Activated naive CD8-positive, alpha-beta T cell (primary cell): ENCODE measurements at regions not wholly inside any gene's neighbourhood (a gene's known extent, or its start where the extent isn't known, plus 50 kb on each side); places are given as distances from the start of the nearest gene placed in this dataset.
"Not testable (repeated sequence)": the region's sequence is repeated elsewhere in the genome, so short reads cannot be mapped to it uniquely, and the experiment has no call there.

Experiments
- H3K27ac Mint-ChIP-seq: one replicate; pipeline ENCODE4 v1.8.0; 2021; ENCODE audit warnings: mixed read lengths
- H3K27me3 Mint-ChIP-seq: one replicate; pipeline ENCODE4 v1.8.0; 2021; ENCODE audit warnings: mixed read lengths
- H3K36me3 Mint-ChIP-seq: one replicate; pipeline ENCODE4 v1.8.0; 2021; ENCODE audit warnings: mixed read lengths
- H3K4me1 Mint-ChIP-seq: one replicate; pipeline ENCODE4 v1.8.0; 2021; ENCODE audit warnings: low read depth, mixed read lengths
- H3K4me3 Mint-ChIP-seq: one replicate; pipeline ENCODE4 v1.8.0; 2021; ENCODE audit warnings: mild to moderate bottlenecking, mixed read lengths
- H3K9me3 Mint-ChIP-seq: one replicate; pipeline ENCODE4 v1.8.0; 2021; ENCODE audit warnings: low read depth, mixed read lengths

GRCh38 chr21:27534206-27534605, 567.3 kb upstream of the ADAMTS5 start:
- Mint-ChIP-seq H3K27ac (no peak overlapping the region), H3K4me1 (no peaks in the 10 kb centered on the region), H3K36me3 (no peaks in the 10 kb centered on the region), H3K4me3 (no peak overlapping the region), H3K9me3 (peaks cover 8% of the 10 kb centered on the region), H3K27me3 (no peaks in the 10 kb centered on the region)

GRCh38 chr21:27532076-27532475, 565.2 kb upstream of the ADAMTS5 start:
- Mint-ChIP-seq H3K4me1 (no peaks in the 10 kb centered on the region), H3K9me3 (peaks cover 4% of the 10 kb centered on the region), H3K36me3 (no peaks in the 10 kb centered on the region), H3K27me3 (no peaks in the 10 kb centered on the region), H3K27ac (no peak overlapping the region), H3K4me3 (no peak overlapping the region)

GRCh38 chr21:27528697-27529096, 561.8 kb upstream of the ADAMTS5 start:
- Mint-ChIP-seq H3K27me3 (no peaks in the 10 kb centered on the region), H3K9me3 (peaks cover 4% of the 10 kb centered on the region), H3K4me1 (no peaks in the 10 kb centered on the region), H3K4me3 (no peak overlapping the region), H3K27ac (no peak overlapping the region), H3K36me3 (no peaks in the 10 kb centered on the region)

GRCh38 chr21:27526451-27526850, 559.6 kb upstream of the ADAMTS5 start:
- no peaks in the 10 kb centered on the region for H3K36me3 Mint-ChIP-seq
- no peaks in the 10 kb centered on the region for H3K4me1 Mint-ChIP-seq
- no peaks in the 10 kb centered on the region for H3K27me3 Mint-ChIP-seq
- peaks cover 4% of the 10 kb centered on the region for H3K9me3 Mint-ChIP-seq
- H3K27ac Mint-ChIP-seq = no peak overlapping the region
- H3K4me3 Mint-ChIP-seq = no peak overlapping the region

- Mint-ChIP-seq H3K27me3 (no peaks in the 10 kb centered on the region), H3K27ac (no peak overlapping the region), H3K36me3 (no peaks in the 10 kb centered on the region), H3K4me1 (no peaks in the 10 kb centered on the region), H3K9me3 (peaks cover 4% of the 10 kb centered on the region), H3K4me3 (no peak overlapping the region)
Observed at GRCh38 chr21:27525780-27526179, 558.9 kb upstream of the ADAMTS5 start.

GRCh38 chr21:27519361-27519760, 552.5 kb upstream of the ADAMTS5 start:
- H3K4me1 Mint-ChIP-seq = no peaks in the 10 kb centered on the region
- peaks cover 6% of the 10 kb centered on the region for H3K9me3 Mint-ChIP-seq
- no peaks in the 10 kb centered on the region for H3K36me3 Mint-ChIP-seq
- H3K27ac Mint-ChIP-seq = no peak overlapping the region
- no peak overlapping the region for H3K4me3 Mint-ChIP-seq
- H3K27me3 Mint-ChIP-seq = no peaks in the 10 kb centered on the region

GRCh38 chr21:27517177-27517576, 550.3 kb upstream of the ADAMTS5 start:
- not testable (repeated sequence) for H3K9me3 Mint-ChIP-seq, H3K27ac Mint-ChIP-seq, H3K27me3 Mint-ChIP-seq, H3K36me3 Mint-ChIP-seq, H3K4me1 Mint-ChIP-seq, H3K4me3 Mint-ChIP-seq

GRCh38 chr21:27515676-27516075, 548.8 kb upstream of the ADAMTS5 start:
- no peak overlapping the region for H3K4me3 Mint-ChIP-seq
- H3K27ac Mint-ChIP-seq = no peak overlapping the region
- H3K27me3 Mint-ChIP-seq = no peaks in the 10 kb centered on the region
- H3K36me3 Mint-ChIP-seq = no peaks in the 10 kb centered on the region
- H3K4me1 Mint-ChIP-seq = no peaks in the 10 kb centered on the region
- peaks cover 14% of the 10 kb centered on the region for H3K9me3 Mint-ChIP-seq

GRCh38 chr21:27513825-27514224, 546.9 kb upstream of the ADAMTS5 start:
- H3K27ac Mint-ChIP-seq = no peak overlapping the region
- H3K27me3 Mint-ChIP-seq = no peaks in the 10 kb centered on the region
- H3K4me1 Mint-ChIP-seq = no peaks in the 10 kb centered on the region
- H3K36me3 Mint-ChIP-seq = no peaks in the 10 kb centered on the region
- no peak overlapping the region for H3K4me3 Mint-ChIP-seq
- H3K9me3 Mint-ChIP-seq = peaks cover 14% of the 10 kb centered on the region

GRCh38 chr21:27513016-27513415, 546.1 kb upstream of the ADAMTS5 start:
- H3K36me3 Mint-ChIP-seq = no peaks in the 10 kb centered on the region
- no peak overlapping the region for H3K4me3 Mint-ChIP-seq
- no peak overlapping the region for H3K27ac Mint-ChIP-seq
- no peaks in the 10 kb centered on the region for H3K4me1 Mint-ChIP-seq
- no peaks in the 10 kb centered on the region for H3K27me3 Mint-ChIP-seq
- peaks cover 14% of the 10 kb centered on the region for H3K9me3 Mint-ChIP-seq

- H3K27me3 Mint-ChIP-seq = no peaks in the 10 kb centered on the region
- peaks cover 8% of the 10 kb centered on the region for H3K9me3 Mint-ChIP-seq
- H3K4me1 Mint-ChIP-seq = no peaks in the 10 kb centered on the region
- no peaks in the 10 kb centered on the region for H3K36me3 Mint-ChIP-seq
- H3K27ac Mint-ChIP-seq = no peak overlapping the region
- H3K4me3 Mint-ChIP-seq = no peak overlapping the region
Observed at GRCh38 chr21:27511233-27511632, 544.3 kb upstream of the ADAMTS5 start.

GRCh38 chr21:27507695-27508094, 540.8 kb upstream of the ADAMTS5 start:
- Mint-ChIP-seq H3K36me3 (no peaks in the 10 kb centered on the region), H3K9me3 (peaks cover 13% of the 10 kb centered on the region), H3K4me3 (no peak overlapping the region), H3K27ac (no peak overlapping the region), H3K4me1 (no peaks in the 10 kb centered on the region), H3K27me3 (no peaks in the 10 kb centered on the region)

- H3K36me3 Mint-ChIP-seq = no peaks in the 10 kb centered on the region
- H3K9me3 Mint-ChIP-seq = peaks cover 5% of the 10 kb centered on the region
- no peak overlapping the region for H3K4me3 Mint-ChIP-seq
- H3K27ac Mint-ChIP-seq = no peak overlapping the region
- H3K27me3 Mint-ChIP-seq = no peaks in the 10 kb centered on the region
- no peaks in the 10 kb centered on the region for H3K4me1 Mint-ChIP-seq
Observed at GRCh38 chr21:27505516-27505915, 538.6 kb upstream of the ADAMTS5 start.

GRCh38 chr21:27502801-27503200, 535.9 kb upstream of the ADAMTS5 start:
- no peak overlapping the region for H3K27ac Mint-ChIP-seq
- H3K36me3 Mint-ChIP-seq = no peaks in the 10 kb centered on the region
- H3K27me3 Mint-ChIP-seq = no peaks in the 10 kb centered on the region
- no peak overlapping the region for H3K4me3 Mint-ChIP-seq
- peaks cover 5% of the 10 kb centered on the region for H3K9me3 Mint-ChIP-seq
- no peaks in the 10 kb centered on the region for H3K4me1 Mint-ChIP-seq

GRCh38 chr21:27498025-27498424, 531.1 kb upstream of the ADAMTS5 start:
- Mint-ChIP-seq H3K27me3 (no peaks in the 10 kb centered on the region), H3K4me1 (no peaks in the 10 kb centered on the region), H3K36me3 (no peaks in the 10 kb centered on the region), H3K9me3 (no peaks in the 10 kb centered on the region), H3K4me3 (no peak overlapping the region), H3K27ac (no peak overlapping the region)

- no peaks in the 10 kb centered on the region for H3K4me1 Mint-ChIP-seq
- H3K36me3 Mint-ChIP-seq = no peaks in the 10 kb centered on the region
- no peak overlapping the region for H3K4me3 Mint-ChIP-seq
- no peak overlapping the region for H3K27ac Mint-ChIP-seq
- H3K27me3 Mint-ChIP-seq = no peaks in the 10 kb centered on the region
- H3K9me3 Mint-ChIP-seq = peaks cover 5% of the 10 kb centered on the region
Observed at GRCh38 chr21:27495836-27496235, 528.9 kb upstream of the ADAMTS5 start.

- Mint-ChIP-seq H3K36me3 (no peaks in the 10 kb centered on the region), H3K4me1 (no peaks in the 10 kb centered on the region)
Observed at GRCh38 chr21:27493542-27493941, 526.7 kb upstream of the ADAMTS5 start.

More at GRCh38 chr21:27493542-27493941, 526.7 kb upstream of the ADAMTS5 start:
- H3K4me3 Mint-ChIP-seq = no peak overlapping the region
- H3K27ac Mint-ChIP-seq = no peak overlapping the region
- H3K9me3 Mint-ChIP-seq = peaks cover 5% of the 10 kb centered on the region
- H3K27me3 Mint-ChIP-seq = no peaks in the 10 kb centered on the region
